Ectodermal cell (in vitro differentiated cells): ENCODE measurements at regions not wholly inside any gene's neighbourhood (a gene's known extent, or its start where the extent isn't known, plus 50 kb on each side); places are given as distances from the start of the nearest gene placed in this dataset.

Source experiments
- H3K27ac ChIP-seq: 2 replicates; pipeline ENCODE4 v1.7.0; 2013; ENCODE audit warnings: mild to moderate bottlenecking, low read depth, low read length; ENCODE audit not compliant: insufficient read depth, poor library complexity, severe bottlenecking
- H3K27me3 ChIP-seq: 2 replicates; pipeline ENCODE4 v1.7.0; 2013; ENCODE audit warnings: mild to moderate bottlenecking, low read length; ENCODE audit not compliant: insufficient read depth, control insufficient read depth, poor library complexity, severe bottlenecking
- H3K36me3 ChIP-seq: one replicate; pipeline ENCODE4 v1.7.0; 2013; ENCODE audit warnings: low read length; ENCODE audit not compliant: control insufficient read depth, insufficient read depth
- H3K4me1 ChIP-seq: one replicate; pipeline ENCODE4 v1.7.0; 2013; ENCODE audit warnings: low read length; ENCODE audit not compliant: control insufficient read depth, insufficient read depth
- H3K4me3 ChIP-seq: 2 replicates; pipeline ENCODE4 v1.7.0; 2013; ENCODE audit warnings: low read depth, low read length, control low read depth; ENCODE audit not compliant: insufficient read depth
- H3K9me3 ChIP-seq: 2 replicates; pipeline ENCODE4 v1.7.0; 2013; ENCODE audit warnings: mild to moderate bottlenecking, low read length, moderate library complexity; ENCODE audit not compliant: control insufficient read depth
- WGBS, 2 experiments: methylation state at CpG; one replicate each; pipeline ENCODE4 v1.1.7; 2013; ENCODE audit warnings: missing lambda C conversion rate in 2 of 2; 5-methylcytosine and 5-hydroxymethylcytosine counted together

DNA sequence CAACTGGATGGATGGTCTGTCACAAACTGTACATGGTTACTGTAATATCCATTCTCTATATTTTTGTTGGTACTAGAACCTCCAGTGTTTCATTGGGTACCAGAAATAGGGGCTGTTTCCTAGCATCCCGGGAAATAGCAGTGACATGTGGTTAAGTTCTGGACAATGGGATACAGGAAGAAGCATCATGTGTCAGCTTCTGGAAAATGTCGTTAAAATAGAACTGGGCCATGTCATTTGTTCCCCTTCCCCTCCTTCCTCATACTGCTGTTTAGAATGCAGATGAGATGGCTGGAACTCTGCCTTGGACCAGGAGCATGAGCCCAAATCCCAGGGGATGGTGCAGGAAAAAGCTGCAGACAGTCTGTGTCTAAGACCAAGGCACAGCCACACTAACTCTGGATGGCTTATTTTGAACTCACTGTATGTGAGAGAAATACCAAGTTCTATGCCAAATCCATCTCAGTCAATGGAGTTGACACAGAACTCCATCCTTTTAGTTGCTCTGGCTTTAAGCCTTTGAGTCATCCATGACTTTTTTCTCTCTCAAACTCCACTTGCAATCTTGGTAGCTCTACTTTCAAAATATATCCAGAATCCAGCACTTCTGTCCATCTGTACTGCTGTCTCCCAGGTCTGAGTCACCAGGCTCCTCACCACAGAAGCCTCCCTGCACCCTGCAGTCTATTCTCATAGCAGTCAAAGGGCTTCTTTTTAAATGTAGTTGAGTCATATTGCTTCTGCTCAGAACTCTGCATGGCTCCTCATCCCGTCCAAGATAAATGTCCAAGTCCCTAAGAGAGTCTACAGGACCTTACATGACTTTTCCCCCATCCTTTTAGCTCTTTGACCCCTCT, 184.2 kb downstream of the NSG2 start:
- H3K4me1 ChIP-seq, result no peaks in the 10 kb centered on the region
- 91 to 94% methylated on average over 3 of the region's 3 CpGs for WGBS, 2 experiments
- H3K9me3 ChIP-seq, result no peaks in the 10 kb centered on the region
- no peak overlapping the region for H3K4me3 ChIP-seq
- H3K36me3 ChIP-seq, result no peaks in the 10 kb centered on the region
- H3K27me3 ChIP-seq, result no peaks in the 10 kb centered on the region
- no peak overlapping the region for H3K27ac ChIP-seq

DNA sequence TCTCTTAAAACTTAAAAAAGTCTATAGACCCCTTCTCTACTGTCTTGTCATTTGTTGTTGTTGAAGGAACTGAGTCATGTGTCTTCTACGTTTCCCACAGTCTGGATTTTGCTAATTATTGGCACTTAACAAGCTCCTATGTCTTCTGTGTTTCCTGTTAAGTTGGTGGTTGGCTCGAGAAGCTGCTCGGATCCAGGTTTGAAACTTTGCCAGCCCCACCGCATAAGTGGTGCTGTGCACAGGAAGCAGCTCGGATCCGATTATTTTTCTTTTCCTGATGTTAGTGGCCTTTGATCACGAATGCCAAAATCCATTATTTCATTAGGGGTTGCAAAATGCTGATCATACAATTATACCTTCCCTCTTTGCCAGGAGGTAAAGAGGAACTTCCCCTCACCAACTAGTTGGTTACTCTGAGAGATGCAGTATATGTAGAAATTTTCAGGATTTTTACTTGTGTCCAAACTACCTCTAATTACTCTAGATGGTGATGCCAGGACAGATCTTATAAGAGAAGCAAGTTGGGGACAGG, 186.5 kb downstream of the NSG2 start:
- H3K27ac ChIP-seq, result no peak overlapping the region
- H3K4me1 ChIP-seq, result no peaks in the 10 kb centered on the region
- 79 to 84% methylated on average over 7 of the region's 7 CpGs for WGBS, 2 experiments
- H3K27me3 ChIP-seq, result no peaks in the 10 kb centered on the region
- H3K9me3 ChIP-seq, result no peaks in the 10 kb centered on the region
- H3K4me3 ChIP-seq, result no peak overlapping the region
- no peaks in the 10 kb centered on the region for H3K36me3 ChIP-seq

DNA sequence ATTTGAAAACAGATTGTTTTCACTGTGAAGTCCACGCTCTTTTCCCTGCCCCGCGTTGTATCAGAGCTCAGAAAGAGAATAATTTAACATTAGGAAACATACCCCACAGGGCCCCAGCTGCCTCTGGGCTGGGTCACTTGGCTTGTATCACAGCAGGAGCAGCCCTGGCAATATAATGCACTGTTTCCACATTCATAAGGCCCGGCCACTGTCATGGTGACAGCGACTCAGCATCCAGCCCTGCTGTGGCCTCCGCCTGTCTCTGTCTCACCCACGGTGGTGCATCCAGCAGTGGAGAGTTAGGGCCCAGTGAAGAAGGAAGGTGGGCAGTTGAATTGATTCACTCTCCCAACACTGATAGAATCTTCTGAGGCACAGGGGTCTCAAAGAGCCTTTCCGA, 188.9 kb downstream of the NSG2 start:
- WGBS, 2 experiments, result 71 to 80% methylated on average over 8 of the region's 8 CpGs
- H3K9me3 ChIP-seq, result no peaks in the 10 kb centered on the region
- H3K36me3 ChIP-seq, result no peaks in the 10 kb centered on the region
- H3K27me3 ChIP-seq, result no peaks in the 10 kb centered on the region
- no peaks in the 10 kb centered on the region for H3K4me1 ChIP-seq
- no peak overlapping the region for H3K4me3 ChIP-seq
- no peak overlapping the region for H3K27ac ChIP-seq

DNA sequence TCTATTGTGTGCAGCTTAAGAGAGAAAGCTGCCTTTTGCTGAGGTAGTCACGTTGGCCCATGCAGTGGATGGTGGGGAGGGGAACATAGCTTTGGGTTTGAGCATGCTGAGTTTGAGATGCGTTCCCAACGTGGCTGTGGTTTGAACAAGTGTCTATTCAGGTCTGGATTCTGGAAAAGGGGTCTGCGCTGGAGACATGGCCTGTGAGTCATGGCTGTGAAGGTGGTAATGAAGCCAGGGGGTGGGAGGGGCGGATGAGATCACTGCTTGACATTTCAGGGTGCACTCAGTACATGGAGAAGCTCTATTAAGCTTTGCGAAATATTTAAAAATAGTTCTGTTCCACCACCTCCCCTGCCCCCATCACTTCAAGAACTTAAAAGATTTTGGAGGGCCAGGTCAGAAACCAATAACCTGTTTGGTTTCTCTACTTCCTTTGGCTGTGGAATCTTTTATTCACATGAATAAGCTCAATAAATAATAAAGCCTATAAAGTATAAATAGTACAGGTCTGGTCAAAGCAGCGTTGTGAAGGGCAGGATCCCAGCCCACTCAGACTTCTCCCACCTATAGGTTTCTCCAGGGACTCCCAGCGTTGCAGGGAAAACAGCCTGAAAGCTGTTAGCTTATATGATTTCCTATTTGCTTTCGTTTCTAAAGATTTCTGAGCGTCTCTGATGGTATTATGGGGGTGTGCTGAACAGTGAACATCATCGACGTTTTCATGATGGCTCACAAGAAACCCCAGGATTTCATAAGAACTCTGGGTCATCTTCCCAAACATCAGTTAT, 189.9 kb downstream of the NSG2 start:
- Histone ChIP-seq H3K9me3 (no peaks in the 10 kb centered on the region), H3K27ac (no peak overlapping the region)

DNA sequence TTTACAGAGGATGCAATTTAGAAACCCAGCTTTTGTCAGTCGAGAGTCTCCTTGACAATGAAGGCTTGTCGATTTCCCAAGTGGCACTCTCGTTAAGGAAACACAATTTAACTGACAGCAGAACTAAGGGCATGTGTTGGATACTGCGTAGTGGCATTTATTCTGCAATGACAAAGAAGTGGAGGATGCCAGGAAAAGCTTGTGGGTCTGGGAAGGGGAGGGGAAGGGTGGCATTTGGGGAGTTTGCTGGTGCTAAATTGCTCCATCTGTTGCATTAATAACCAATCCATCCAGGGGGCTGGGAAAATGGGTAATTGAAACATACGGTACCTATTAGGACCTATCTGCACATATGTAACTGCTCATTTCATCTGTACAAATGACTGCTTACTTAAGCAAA, 190.6 kb downstream of the NSG2 start:
- 89 to 94% methylated on average over 5 of the region's 5 CpGs for WGBS, 2 experiments
- H3K27ac ChIP-seq, result no peak overlapping the region
- no peak overlapping the region for H3K4me3 ChIP-seq
- H3K36me3 ChIP-seq, result no peaks in the 10 kb centered on the region
- H3K27me3 ChIP-seq, result no peaks in the 10 kb centered on the region
- no peaks in the 10 kb centered on the region for H3K4me1 ChIP-seq
- H3K9me3 ChIP-seq, result no peaks in the 10 kb centered on the region

More for the DNA sequence above, 189.9 kb downstream of the NSG2 start:
- no peaks in the 10 kb centered on the region for H3K36me3 ChIP-seq
- 92 to 94% methylated on average over 12 of the region's 12 CpGs for WGBS, 2 experiments
- no peak overlapping the region for H3K4me3 ChIP-seq
- H3K27me3 ChIP-seq, result no peaks in the 10 kb centered on the region
- no peaks in the 10 kb centered on the region for H3K4me1 ChIP-seq

DNA sequence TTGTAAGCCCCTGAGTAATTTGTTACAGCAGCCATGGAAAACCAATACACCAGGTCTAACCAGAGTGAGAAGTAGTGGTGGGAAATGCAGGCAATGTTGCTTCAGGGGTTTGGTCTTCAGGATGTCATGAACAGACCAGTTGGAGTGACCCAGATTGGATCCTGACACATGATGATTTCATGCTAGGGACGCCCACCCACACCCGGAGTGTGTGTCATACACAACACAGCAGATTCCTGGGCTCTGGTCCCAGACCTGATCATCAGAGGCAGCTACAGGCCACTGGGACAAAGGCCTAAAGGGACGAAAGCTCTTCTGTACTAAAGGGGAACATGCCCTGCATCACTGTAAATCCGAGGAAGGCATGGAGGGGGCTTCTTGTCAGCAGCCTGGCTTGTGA, 194.2 kb downstream of the NSG2 start:
- H3K27me3 ChIP-seq, result no peaks in the 10 kb centered on the region
- no peak overlapping the region for H3K27ac ChIP-seq
- H3K4me1 ChIP-seq, result no peaks in the 10 kb centered on the region
- no peaks in the 10 kb centered on the region for H3K9me3 ChIP-seq
- 72 to 87% methylated on average over 4 of the region's 4 CpGs for WGBS, 2 experiments
- no peaks in the 10 kb centered on the region for H3K36me3 ChIP-seq
- no peak overlapping the region for H3K4me3 ChIP-seq

DNA sequence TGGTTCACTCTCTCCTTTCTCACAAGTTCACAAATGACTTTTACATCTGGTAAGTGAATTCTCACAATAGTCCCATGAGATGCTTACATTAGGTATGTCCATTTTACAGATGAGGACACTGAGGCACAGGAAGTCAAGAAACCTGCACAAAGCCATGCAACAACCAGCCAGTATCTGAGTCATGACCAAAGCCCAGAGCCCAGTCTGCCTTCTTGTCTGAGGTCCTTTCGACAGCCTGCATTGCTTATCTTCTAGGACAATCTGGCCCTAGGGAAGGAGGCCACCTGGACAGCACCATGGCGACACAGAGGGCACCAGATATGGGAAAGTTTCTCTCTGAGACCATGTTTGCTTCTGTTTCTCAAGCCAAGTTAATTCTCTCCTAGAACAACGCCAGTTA, 197.1 kb downstream of the NSG2 start:
- H3K36me3 ChIP-seq, result no peaks in the 10 kb centered on the region
- no peaks in the 10 kb centered on the region for H3K9me3 ChIP-seq
- no peaks in the 10 kb centered on the region for H3K27me3 ChIP-seq
- H3K27ac ChIP-seq, result no peak overlapping the region
- no peak overlapping the region for H3K4me3 ChIP-seq
- no peaks in the 10 kb centered on the region for H3K4me1 ChIP-seq
- 90 to 92% methylated on average over 3 of the region's 3 CpGs for WGBS, 2 experiments

DNA sequence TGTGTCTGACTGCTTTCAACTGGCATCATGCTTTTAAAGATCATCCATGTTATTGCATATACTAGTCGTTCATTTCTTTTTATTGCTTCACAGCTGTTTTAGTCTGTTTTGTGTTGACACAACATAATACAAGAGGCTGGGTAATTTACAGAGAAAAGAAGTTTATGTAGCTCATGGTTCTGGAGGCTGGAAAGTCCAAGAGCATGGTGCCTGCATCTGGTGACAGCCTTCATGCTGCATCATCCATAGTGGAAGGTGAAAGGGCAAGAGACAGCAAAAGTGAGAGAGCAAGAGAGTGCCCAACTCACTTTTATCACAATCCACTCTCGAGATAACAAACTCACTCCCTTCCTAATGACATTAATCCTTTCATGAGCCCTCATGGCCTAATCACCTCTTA, 198.4 kb downstream of the NSG2 start:
- Histone ChIP-seq H3K27ac (no peak overlapping the region), H3K4me3 (no peak overlapping the region), H3K4me1 (no peaks in the 10 kb centered on the region), H3K27me3 (no peaks in the 10 kb centered on the region), H3K36me3 (no peaks in the 10 kb centered on the region), H3K9me3 (no peaks in the 10 kb centered on the region)
- WGBS, 2 experiments, result 93% methylated on average over 2 of the region's 2 CpGs

DNA sequence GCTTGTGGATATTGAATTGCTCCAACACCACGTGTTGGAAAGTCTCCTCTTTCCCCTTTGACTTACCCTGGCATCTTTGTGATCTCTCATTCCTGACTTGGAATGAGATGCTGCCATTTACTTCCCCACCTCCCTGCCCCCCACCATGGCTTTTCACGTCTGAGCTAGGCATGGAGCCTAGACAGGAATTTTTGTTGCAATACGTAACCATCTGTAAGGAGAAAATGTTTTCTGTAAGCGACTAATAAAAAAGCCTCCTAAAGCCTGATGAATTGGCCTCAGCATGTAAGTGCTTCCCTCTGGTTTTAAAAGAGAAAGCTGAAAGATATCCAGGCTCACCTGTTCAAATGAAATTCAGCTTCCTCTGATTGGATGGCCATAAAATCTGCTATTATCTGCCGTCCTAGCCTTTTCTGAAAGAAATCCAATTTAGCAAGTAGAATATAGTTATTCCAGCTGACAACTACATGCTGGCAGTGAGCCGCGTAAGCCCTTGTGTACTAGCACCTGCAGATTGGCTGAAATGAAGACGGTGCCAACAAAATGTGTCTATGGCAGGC, 200.1 kb downstream of the NSG2 start:
- Histone ChIP-seq H3K4me1 (no peaks in the 10 kb centered on the region), H3K4me3 (no peak overlapping the region), H3K27ac (no peak overlapping the region), H3K36me3 (no peaks in the 10 kb centered on the region), H3K27me3 (no peaks in the 10 kb centered on the region), H3K9me3 (no peaks in the 10 kb centered on the region)
- WGBS, 2 experiments, result 86 to 89% methylated on average over 8 of the region's 8 CpGs

DNA sequence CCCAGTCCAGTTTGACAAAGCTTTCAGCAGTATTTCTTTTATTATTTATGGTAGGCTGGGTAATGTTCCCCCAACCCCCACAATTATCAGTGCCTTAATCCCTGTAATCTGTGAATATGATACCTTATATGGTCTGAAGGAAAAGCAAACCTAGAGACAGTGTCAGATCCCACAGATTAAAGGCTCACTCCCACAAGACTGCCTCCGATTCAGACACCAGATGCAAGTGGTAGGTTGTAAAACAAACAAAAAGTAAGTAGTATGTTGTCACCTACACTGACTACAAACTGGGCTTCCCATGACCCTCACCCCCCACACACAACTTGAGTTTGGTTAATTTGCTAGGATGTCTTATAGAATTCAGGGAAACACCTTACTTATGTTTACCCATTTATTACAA, 201.2 kb downstream of the NSG2 start:
- no peaks in the 10 kb centered on the region for H3K36me3 ChIP-seq
- no peak overlapping the region for H3K4me3 ChIP-seq
- H3K4me1 ChIP-seq, result no peaks in the 10 kb centered on the region
- no peaks in the 10 kb centered on the region for H3K9me3 ChIP-seq
- WGBS, 2 experiments, result 100% methylated on average over 1 of the region's 1 CpG; no CpG with 5 or more reads in 1 of the 2 experiments
- H3K27me3 ChIP-seq, result no peaks in the 10 kb centered on the region
- H3K27ac ChIP-seq, result no peak overlapping the region
